Transverse colon (tissue), 4 donors: ENCODE measurements at regions not wholly inside any gene's neighbourhood (a gene's known extent, or its start where the extent isn't known, plus 50 kb on each side); places are given as distances from the start of the nearest gene placed in this dataset.
"Not testable (repeated sequence)": the region's sequence is repeated elsewhere in the genome, so short reads cannot be mapped to it uniquely, and the experiment has no call there.

Experiments
- DNase-seq: peaks from one replicate; pipeline ENCODE4 v3.0.0-alpha.2; 2019
- H3K27ac ChIP-seq, 4 donors: fragments of 200-600 bp; sonication (generic); 2 replicates each; pipeline ENCODE4 v1.5.1; 2016 to 2018; ENCODE audit warnings: inconsistent platforms in 4 of 4
- H3K27me3 ChIP-seq: fragments of 200-600 bp; sonication (generic); 2 replicates; pipeline ENCODE4 v1.5.1; 2017; ENCODE audit warnings: inconsistent platforms
- H3K36me3 ChIP-seq, 4 donors: fragments of 200-600 bp; sonication (generic); 2 replicates each; pipeline ENCODE4 v1.5.1; 2017 to 2019; ENCODE audit warnings: inconsistent platforms in 4 of 4
- H3K4me1 ChIP-seq, 4 donors: fragments of 200-600 bp; sonication (generic); 2 replicates each; pipeline ENCODE4 v1.5.1; 2017 to 2020; ENCODE audit warnings: inconsistent platforms in 4 of 4
- H3K4me3 ChIP-seq, 4 donors: fragments of 200-600 bp; sonication (generic); 1 replicate in 1 of 4; 2 replicates in 3 of 4; pipeline versions ENCODE4 v1.5.1 to v1.6.1; 2017 to 2019; ENCODE audit warnings: inconsistent platforms in 4 of 4
- H3K9me3 ChIP-seq, 2 donors: fragments of 200-600 bp; sonication (generic); 2 replicates each; pipeline ENCODE4 v1.5.1; 2017 to 2019; ENCODE audit warnings: inconsistent platforms in 2 of 2
- EP300 ChIP-seq: sonication (generic); formaldehyde crosslinking; IDR thresholded peaks from one replicate; pipeline ENCODE4 v1.6.1; 2017; ENCODE audit warnings: antibody characterized with exemption, low read depth
- POLR2A ChIP-seq: fragments of 450-650 bp; IDR thresholded peaks from one replicate; pipeline ENCODE4 v1.6.1; 2016; ENCODE audit warnings: antibody characterized with exemption, mild to moderate bottlenecking, moderate library complexity
- POLR2AphosphoS5 ChIP-seq, 3 donors: sonication (generic); formaldehyde crosslinking; IDR thresholded peaks; one replicate each; pipeline ENCODE4 v1.6.1; 2016; ENCODE audit warnings: antibody characterized with exemption in 3 of 3
- WGBS, 2 donors: methylation state at CpG; one replicate each; pipeline ENCODE4 v1.1.5; 2018; ENCODE audit warnings: low coverage in 1 of 2; 5-methylcytosine and 5-hydroxymethylcytosine counted together
- in situ Hi-C, 4 donors: fragments of 200-750 bp; cut with MboI; loops; one replicate each; pipeline versions ENCODE4 v1.15.0 to v1.15.1; 2017; ENCODE audit warnings: low sequenced_read_pairs in 3 of 4, low pct_ligation_motif_present in 1 of 4, low pct_unique_long_range_greater_than_20kb in 1 of 4
- intact Hi-C: fragments of 100-400 bp; cut with DNase I; formaldehyde crosslinking; loops from one replicate; pipeline ENCODE4 v1.15.1; 2023; ENCODE audit warnings: low total_unique reads
- TF ChIP-seq, protein P1 (sequence below), 5 experiments: fragments of 200-600 bp in 3 of 5; fragments of 450-650 bp in 2 of 5; sonication (generic) in 3 of 5; IDR thresholded peaks; 1 replicate in 2 of 5; 2 replicates in 3 of 5; pipeline ENCODE4 v1.5.1; 2016 to 2017; ENCODE audit warnings: antibody characterized with exemption in 5 of 5, inconsistent platforms in 3 of 5, mild to moderate bottlenecking in 2 of 5, moderate library complexity in 1 of 5

DNA sequence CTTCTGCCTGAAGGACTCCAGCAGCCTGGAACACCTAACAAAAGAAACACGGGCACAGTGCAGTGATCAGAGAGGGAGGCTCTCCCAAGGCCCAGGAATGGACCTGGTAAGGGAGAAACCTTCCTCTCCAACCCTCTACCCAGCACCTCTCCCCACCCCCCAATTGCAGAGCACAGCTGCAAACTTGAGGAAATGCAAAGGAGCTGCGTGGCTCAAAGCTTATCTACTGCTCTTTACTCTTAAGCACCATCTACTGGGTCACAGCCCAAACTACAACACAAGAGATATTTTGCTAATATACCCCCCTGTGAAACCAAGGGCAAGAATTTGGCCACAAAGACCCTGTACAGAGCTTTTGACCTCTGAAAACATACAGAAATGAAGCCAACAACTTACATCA is 328.3 kb downstream of the OXSM start:
- Histone ChIP-seq H3K27ac (no peak overlapping the region), H3K27me3 (no peaks in the 10 kb centered on the region), H3K9me3 (peaks cover 0 to under 1% of the 10 kb centered on the region in 2 donors), H3K4me1 (no peaks in the 10 kb centered on the region), H3K36me3 (no peaks in the 10 kb centered on the region), H3K4me3 (no peak overlapping the region)
- in situ Hi-C loops (no loop called here), intact Hi-C loops (no loop called here)
- TF ChIP-seq, protein P1, sequence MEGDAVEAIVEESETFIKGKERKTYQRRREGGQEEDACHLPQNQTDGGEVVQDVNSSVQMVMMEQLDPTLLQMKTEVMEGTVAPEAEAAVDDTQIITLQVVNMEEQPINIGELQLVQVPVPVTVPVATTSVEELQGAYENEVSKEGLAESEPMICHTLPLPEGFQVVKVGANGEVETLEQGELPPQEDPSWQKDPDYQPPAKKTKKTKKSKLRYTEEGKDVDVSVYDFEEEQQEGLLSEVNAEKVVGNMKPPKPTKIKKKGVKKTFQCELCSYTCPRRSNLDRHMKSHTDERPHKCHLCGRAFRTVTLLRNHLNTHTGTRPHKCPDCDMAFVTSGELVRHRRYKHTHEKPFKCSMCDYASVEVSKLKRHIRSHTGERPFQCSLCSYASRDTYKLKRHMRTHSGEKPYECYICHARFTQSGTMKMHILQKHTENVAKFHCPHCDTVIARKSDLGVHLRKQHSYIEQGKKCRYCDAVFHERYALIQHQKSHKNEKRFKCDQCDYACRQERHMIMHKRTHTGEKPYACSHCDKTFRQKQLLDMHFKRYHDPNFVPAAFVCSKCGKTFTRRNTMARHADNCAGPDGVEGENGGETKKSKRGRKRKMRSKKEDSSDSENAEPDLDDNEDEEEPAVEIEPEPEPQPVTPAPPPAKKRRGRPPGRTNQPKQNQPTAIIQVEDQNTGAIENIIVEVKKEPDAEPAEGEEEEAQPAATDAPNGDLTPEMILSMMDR (IDR thresholded peaks at IDR 0.05): peak in 1 of 5 experiments; percentile 7
- no peak for TF ChIP-seq POLR2AphosphoS5 (IDR thresholded peaks at IDR 0.05)
- 48% methylated on average over 2 of the region's 2 CpGs; no CpG with 5 or more reads in 1 of the 2 donors for WGBS, 2 donors
- no peak for DNase-seq

DNA sequence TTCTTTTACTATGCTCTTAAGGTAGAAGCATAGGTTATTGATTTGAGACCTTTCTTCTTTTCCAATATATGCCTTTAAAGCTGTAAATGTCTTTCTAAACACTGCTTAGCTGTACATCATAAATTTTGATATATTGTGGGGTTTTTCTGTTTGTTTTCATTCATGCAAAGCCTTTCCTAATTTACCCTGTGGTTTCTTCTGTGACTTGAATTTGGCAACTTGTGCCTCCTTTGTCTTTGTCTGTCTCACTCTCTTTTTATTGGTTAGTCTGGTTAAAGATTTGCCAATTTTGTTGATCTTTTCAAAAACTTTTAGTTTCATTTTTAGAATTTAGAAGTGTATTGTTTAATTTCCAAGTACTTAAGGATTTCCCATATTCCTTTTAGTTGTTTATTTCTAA is 343.1 kb downstream of the OXSM start:
- no peak overlapping the region for H3K4me3 ChIP-seq
- TF ChIP-seq POLR2AphosphoS5 (IDR thresholded peaks at IDR 0.05): no peak
- TF ChIP-seq, protein P1 (IDR thresholded peaks at IDR 0.05): no peak
- no peak for TF ChIP-seq EP300
- no peak for TF ChIP-seq POLR2A
- no peaks in the 10 kb centered on the region for H3K9me3 ChIP-seq
- H3K4me1 ChIP-seq: no peaks in the 10 kb centered on the region
- no peak for DNase-seq
- no peaks in the 10 kb centered on the region for H3K27me3 ChIP-seq
- no peaks in the 10 kb centered on the region for H3K36me3 ChIP-seq
- no peak overlapping the region for H3K27ac ChIP-seq
- intact Hi-C loops: no loop called here
- in situ Hi-C loops: no loop called here

DNA sequence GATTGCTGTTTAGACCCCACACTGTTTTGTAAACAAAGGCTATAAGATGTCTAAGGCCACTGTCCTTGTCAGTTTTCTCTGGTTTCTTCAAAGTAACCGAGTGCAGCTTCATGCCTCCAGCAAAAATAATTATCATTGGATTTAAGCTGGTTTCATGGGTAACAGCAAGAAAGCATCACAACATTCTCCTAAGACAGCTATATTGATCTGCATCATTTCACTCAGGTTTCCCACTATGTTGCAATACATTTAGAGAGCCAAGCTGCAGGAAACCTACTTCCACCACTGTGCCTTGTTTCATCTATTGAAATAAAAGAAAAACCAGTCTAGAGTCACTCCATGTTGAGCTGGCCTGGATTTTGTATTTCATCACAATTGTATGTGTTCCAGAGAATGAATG is 351.4 kb downstream of the OXSM start:
- intact Hi-C loops (no loop called here), in situ Hi-C loops (no loop called here)
- no peak for TF ChIP-seq EP300
- TF ChIP-seq POLR2AphosphoS5 (IDR thresholded peaks at IDR 0.05): no peak
- TF ChIP-seq, protein P1 (IDR thresholded peaks at IDR 0.05): no peak
- TF ChIP-seq POLR2A: no peak
- 75 to 100% methylated on average over 1 of the region's 1 CpG for WGBS, 2 donors
- Histone ChIP-seq H3K4me3 (no peak overlapping the region), H3K27ac (no peak overlapping the region), H3K36me3 (no peaks in the 10 kb centered on the region), H3K4me1 (no peaks in the 10 kb centered on the region), H3K27me3 (no peaks in the 10 kb centered on the region), H3K9me3 (peaks cover 0 to 3% of the 10 kb centered on the region in 2 donors)
- no peak for DNase-seq

DNA sequence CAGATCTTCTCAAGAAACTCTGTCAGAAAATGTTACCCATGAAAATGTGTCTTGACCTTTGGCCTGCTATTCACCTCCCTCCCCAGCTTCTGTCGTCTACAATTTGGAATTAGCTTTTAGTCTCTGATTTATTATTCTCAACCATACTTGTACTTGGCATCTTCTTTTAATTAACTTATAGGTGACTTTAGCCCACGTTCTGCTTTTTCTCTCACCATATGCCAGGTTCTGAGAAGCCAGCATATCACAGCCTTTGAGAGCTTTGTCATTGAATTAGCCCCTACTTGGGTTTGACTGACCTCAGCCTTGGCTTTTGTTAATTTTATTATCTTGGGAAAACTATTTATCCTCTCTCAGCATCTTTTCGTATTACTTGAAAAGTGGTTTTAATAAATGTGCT is 355.9 kb downstream of the OXSM start:
- no peaks in the 10 kb centered on the region for H3K27me3 ChIP-seq
- WGBS, 2 donors: 58 to 70% methylated on average over 3 of the region's 3 CpGs
- H3K36me3 ChIP-seq: no peaks in the 10 kb centered on the region
- in situ Hi-C loops: no loop called here
- intact Hi-C loops: no loop called here
- TF ChIP-seq EP300: no peak
- TF ChIP-seq POLR2A: no peak
- TF ChIP-seq POLR2AphosphoS5 (IDR thresholded peaks at IDR 0.05): no peak
- TF ChIP-seq, protein P1 (IDR thresholded peaks at IDR 0.05): no peak
- no peaks in the 10 kb centered on the region for H3K4me1 ChIP-seq
- H3K9me3 ChIP-seq: no peaks in the 10 kb centered on the region
- H3K4me3 ChIP-seq: no peak overlapping the region
- no peak overlapping the region for H3K27ac ChIP-seq
- no peak for DNase-seq

DNA sequence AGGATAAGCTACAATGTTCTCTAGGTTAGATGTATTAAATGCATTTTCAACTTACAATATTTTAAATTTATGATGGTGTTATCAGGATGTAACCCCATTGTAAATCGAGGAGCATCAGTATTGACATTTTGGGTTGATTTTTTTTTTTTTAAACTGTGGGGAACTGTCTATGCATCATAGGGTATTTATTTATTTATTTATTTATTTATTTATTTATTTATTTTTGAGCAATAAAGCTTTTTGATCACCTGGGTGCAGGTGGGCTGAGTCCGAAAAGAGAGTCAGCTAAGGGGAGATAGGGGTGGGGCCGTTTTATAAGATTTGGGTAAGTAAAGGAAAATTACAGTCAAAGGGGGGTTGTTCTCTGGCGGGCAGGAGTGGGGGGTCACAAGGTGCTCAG is 367.5 kb downstream of the OXSM start:
- DNase-seq, H3K27ac ChIP-seq, H3K4me3 ChIP-seq, H3K9me3 ChIP-seq, intact Hi-C loops, in situ Hi-C loops, H3K27me3 ChIP-seq, H3K36me3 ChIP-seq, H3K4me1 ChIP-seq: not testable (repeated sequence)
- WGBS, 2 donors: 88 to 93% methylated on average over 3 to 4 of the region's 4 CpGs
